ENCODE measurements at regions not wholly inside any gene's neighbourhood (a gene's known extent, or its start where the extent isn't known, plus 50 kb on each side); places are given as distances from the start of the nearest gene placed in this dataset.
"Not testable (repeated sequence)": the region's sequence is repeated elsewhere in the genome, so short reads cannot be mapped to it uniquely, and the experiment has no call there.

- no peak for FAIRE-seq
- DNase-seq (ENCODE audit: insufficient read length, low spot score), result no peak
- no peak for TF ChIP-seq POLR2A (IDR thresholded peaks at IDR 0.05; ENCODE audit: low read depth, low read length)
- no peak for TF ChIP-seq POLR2AphosphoS5 (IDR thresholded peaks at IDR 0.05; ENCODE audit: low read depth, low read length)
- no peak for TF ChIP-seq SPI1 (IDR thresholded peaks at IDR 0.05; ENCODE audit: low read depth, low read length)
These were observed 50.8 kb upstream of the SEL1L start for GRCh38 chr14:81584495-81584894.

GRCh38 chr14:81589381-81590065 is 55.9 kb upstream of the SEL1L start:
- FAIRE-seq, result no peak
- no peak for DNase-seq (ENCODE audit: insufficient read length, low spot score)
- TF ChIP-seq SPI1 (IDR thresholded peaks at IDR 0.05; ENCODE audit: low read depth, low read length) (no peak), PAX5 (IDR thresholded peaks at IDR 0.05; ENCODE audit: insufficient read depth, low read length, severe bottlenecking) (no peak), POLR2A (IDR thresholded peaks at IDR 0.05; ENCODE audit: low read depth, low read length) (no peak), POLR2AphosphoS5 (IDR thresholded peaks at IDR 0.05; ENCODE audit: low read depth, low read length) (no peak), TAF1 (IDR thresholded peaks at IDR 0.05; ENCODE audit: low read depth, low read length) (no peak)

GRCh38 chr14:81591266-81591665 is 57.6 kb upstream of the SEL1L start:
- no peak for FAIRE-seq
- no peak for TF ChIP-seq SPI1 (IDR thresholded peaks at IDR 0.05; ENCODE audit: low read depth, low read length)
- TF ChIP-seq POLR2A (IDR thresholded peaks at IDR 0.05; ENCODE audit: low read depth, low read length), result no peak
- no peak for TF ChIP-seq POLR2AphosphoS5 (IDR thresholded peaks at IDR 0.05; ENCODE audit: low read depth, low read length)
- no peak for TF ChIP-seq TAF1 (IDR thresholded peaks at IDR 0.05; ENCODE audit: low read depth, low read length)
- DNase-seq (ENCODE audit: insufficient read length, low spot score), result no peak

- no peak for FAIRE-seq
- TF ChIP-seq POLR2AphosphoS5 (IDR thresholded peaks at IDR 0.05; ENCODE audit: low read depth, low read length), result no peak
- no peak for TF ChIP-seq POU2F2 (IDR thresholded peaks at IDR 0.05; ENCODE audit: low read depth, low read length)
- no peak for TF ChIP-seq POLR2A (IDR thresholded peaks at IDR 0.05; ENCODE audit: low read depth, low read length)
- TF ChIP-seq SPI1 (IDR thresholded peaks at IDR 0.05; ENCODE audit: low read depth, low read length), result no peak
- no peak for TF ChIP-seq PAX5 (IDR thresholded peaks at IDR 0.05; ENCODE audit: insufficient read depth, low read length, severe bottlenecking)
- TF ChIP-seq TAF1 (IDR thresholded peaks at IDR 0.05; ENCODE audit: low read depth, low read length), result no peak
- no peak for DNase-seq (ENCODE audit: insufficient read length, low spot score)
These were observed 60.4 kb upstream of the SEL1L start for GRCh38 chr14:81594012-81594411.

GRCh38 chr14:81605660-81606059 is 72.0 kb upstream of the SEL1L start:
- FAIRE-seq, result no peak
- DNase-seq (ENCODE audit: insufficient read length, low spot score), result no peak
- TF ChIP-seq POLR2AphosphoS5 (IDR thresholded peaks at IDR 0.05; ENCODE audit: low read depth, low read length) (no peak), TAF1 (IDR thresholded peaks at IDR 0.05; ENCODE audit: low read depth, low read length) (no peak)

GRCh38 chr14:81613341-81614045 is 79.8 kb upstream of the SEL1L start:
- no peak for DNase-seq (ENCODE audit: insufficient read length, low spot score)
- TF ChIP-seq POLR2AphosphoS5 (IDR thresholded peaks at IDR 0.05; ENCODE audit: low read depth, low read length) (no peak), TAF1 (IDR thresholded peaks at IDR 0.05; ENCODE audit: low read depth, low read length) (no peak), PAX5 (IDR thresholded peaks at IDR 0.05; ENCODE audit: insufficient read depth, low read length, severe bottlenecking) (no peak), SPI1 (IDR thresholded peaks at IDR 0.05; ENCODE audit: low read depth, low read length) (no peak), POLR2A (IDR thresholded peaks at IDR 0.05; ENCODE audit: low read depth, low read length) (no peak), POU2F2 (IDR thresholded peaks at IDR 0.05; ENCODE audit: low read depth, low read length) (no peak)

GRCh38 chr14:81614302-81614701 is 80.6 kb upstream of the SEL1L start:
- FAIRE-seq; DNase-seq (ENCODE audit: insufficient read length, low spot score): not testable (repeated sequence)

More at GRCh38 chr14:81613341-81614045, 79.8 kb upstream of the SEL1L start:
- no peak for FAIRE-seq

- FAIRE-seq (no peak), DNase-seq (ENCODE audit: insufficient read length, low spot score) (no peak)
- TF ChIP-seq POU2F2 (IDR thresholded peaks at IDR 0.05; ENCODE audit: low read depth, low read length) (no peak), PAX5 (IDR thresholded peaks at IDR 0.05; ENCODE audit: insufficient read depth, low read length, severe bottlenecking) (no peak)
These were observed 85.0 kb upstream of the SEL1L start for GRCh38 chr14:81618695-81619094.

GRCh38 chr14:81619816-81620215 is 86.2 kb upstream of the SEL1L start:
- DNase-seq (ENCODE audit: insufficient read length, low spot score) (no peak), FAIRE-seq (no peak)
- TF ChIP-seq POLR2AphosphoS5 (IDR thresholded peaks at IDR 0.05; ENCODE audit: low read depth, low read length) (no peak), POU2F2 (IDR thresholded peaks at IDR 0.05; ENCODE audit: low read depth, low read length) (no peak), PAX5 (IDR thresholded peaks at IDR 0.05; ENCODE audit: insufficient read depth, low read length, severe bottlenecking) (no peak), TAF1 (IDR thresholded peaks at IDR 0.05; ENCODE audit: low read depth, low read length) (no peak), POLR2A (IDR thresholded peaks at IDR 0.05; ENCODE audit: low read depth, low read length) (no peak), SPI1 (IDR thresholded peaks at IDR 0.05; ENCODE audit: low read depth, low read length) (no peak)

- DNase-seq (ENCODE audit: insufficient read length, low spot score), result not testable (repeated sequence)
These were observed 90.2 kb upstream of the SEL1L start for GRCh38 chr14:81623771-81624396.

GRCh38 chr14:81625343-81625742 is 91.7 kb upstream of the SEL1L start:
- no peak for TF ChIP-seq POLR2AphosphoS5 (IDR thresholded peaks at IDR 0.05; ENCODE audit: low read depth, low read length)
- TF ChIP-seq PAX5 (IDR thresholded peaks at IDR 0.05; ENCODE audit: insufficient read depth, low read length, severe bottlenecking), result no peak
- no peak for TF ChIP-seq POU2F2 (IDR thresholded peaks at IDR 0.05; ENCODE audit: low read depth, low read length)
- TF ChIP-seq SPI1 (IDR thresholded peaks at IDR 0.05; ENCODE audit: low read depth, low read length), result no peak
- TF ChIP-seq TAF1 (IDR thresholded peaks at IDR 0.05; ENCODE audit: low read depth, low read length), result no peak
- no peak for TF ChIP-seq POLR2A (IDR thresholded peaks at IDR 0.05; ENCODE audit: low read depth, low read length)
- DNase-seq (ENCODE audit: insufficient read length, low spot score), result no peak
- FAIRE-seq, result no peak

More at GRCh38 chr14:81623771-81624396, 90.2 kb upstream of the SEL1L start:
- FAIRE-seq, result not testable (repeated sequence)

All from GM12891 (cell line).